ENCODE measurements at regions not wholly inside any gene's neighbourhood (a gene's known extent, or its start where the extent isn't known, plus 50 kb on each side); places are given as distances from the start of the nearest gene placed in this dataset.
"Not testable (repeated sequence)": the region's sequence is repeated elsewhere in the genome, so short reads cannot be mapped to it uniquely, and the experiment has no call there.

DNA sequence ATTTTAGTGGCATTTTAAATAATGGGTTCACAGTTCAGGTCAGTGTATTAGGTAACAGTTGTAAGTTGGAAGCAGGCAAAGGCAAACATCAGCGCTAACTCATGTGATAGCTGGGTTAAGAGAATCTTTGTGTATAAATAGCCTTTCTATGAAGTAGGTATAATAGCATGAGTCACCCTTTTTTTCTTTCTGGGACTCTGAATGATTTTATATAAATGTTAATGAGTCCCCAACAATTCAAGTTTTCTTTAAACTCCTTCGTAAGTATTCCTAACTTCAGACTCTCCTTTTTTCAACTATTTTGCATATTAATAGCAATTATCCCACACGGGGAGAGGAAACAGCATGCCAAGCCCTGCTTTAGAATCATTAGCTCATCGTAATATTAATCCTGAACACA lies 384.3 kb downstream of the PIK3C3 start:
- H3K27me3 Mint-ChIP-seq: no peaks in the 10 kb centered on the region
- no peak overlapping the region for H3K27ac Mint-ChIP-seq
- peaks cover 5% of the 10 kb centered on the region for H3K9me3 Mint-ChIP-seq
- H3K4me1 Mint-ChIP-seq: no peaks in the 10 kb centered on the region
- no peak for DNase-seq (ENCODE audit: low spot score in 2 of 2)
- H3K4me3 Mint-ChIP-seq: no peak overlapping the region
- H3K36me3 Mint-ChIP-seq: peaks cover 2% of the 10 kb centered on the region
- no peak for ATAC-seq (ENCODE audit: low read depth)

DNA sequence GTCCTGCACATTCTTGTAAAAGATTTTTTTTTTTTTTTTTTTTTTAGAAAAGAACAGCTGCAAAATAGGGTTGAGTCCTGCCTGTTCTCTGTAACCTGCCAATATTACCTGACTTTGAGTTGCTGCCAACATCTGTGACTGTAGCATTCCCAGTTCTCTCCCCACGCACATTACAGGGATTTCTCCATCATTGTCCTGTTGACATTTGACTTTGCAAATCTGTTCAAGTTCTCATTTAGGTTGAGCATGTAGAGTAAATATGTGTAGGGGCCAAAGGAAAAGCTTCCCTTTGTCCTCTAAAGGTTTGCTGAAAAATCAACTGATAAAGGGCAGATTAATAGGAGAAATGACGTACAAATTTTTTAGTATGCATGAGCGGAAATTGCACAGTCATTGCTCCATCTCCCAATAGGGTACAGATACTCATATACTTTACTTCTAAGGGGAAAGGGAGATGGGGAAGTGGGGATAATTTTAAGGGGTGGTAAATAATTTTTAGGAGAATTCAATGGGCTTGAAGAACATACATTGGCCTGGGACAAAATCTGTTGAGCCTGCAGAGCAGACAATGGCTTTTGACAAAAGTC lies 385.5 kb downstream of the PIK3C3 start:
- Mint-ChIP-seq H3K36me3 (peaks cover 2% of the 10 kb centered on the region), H3K9me3 (peaks cover 5% of the 10 kb centered on the region), H3K4me1 (no peaks in the 10 kb centered on the region), H3K27me3 (no peaks in the 10 kb centered on the region), H3K27ac (no peak overlapping the region), H3K4me3 (no peak overlapping the region)
- no peak for DNase-seq (ENCODE audit: low spot score in 2 of 2)
- ATAC-seq (ENCODE audit: low read depth): no peak

DNA sequence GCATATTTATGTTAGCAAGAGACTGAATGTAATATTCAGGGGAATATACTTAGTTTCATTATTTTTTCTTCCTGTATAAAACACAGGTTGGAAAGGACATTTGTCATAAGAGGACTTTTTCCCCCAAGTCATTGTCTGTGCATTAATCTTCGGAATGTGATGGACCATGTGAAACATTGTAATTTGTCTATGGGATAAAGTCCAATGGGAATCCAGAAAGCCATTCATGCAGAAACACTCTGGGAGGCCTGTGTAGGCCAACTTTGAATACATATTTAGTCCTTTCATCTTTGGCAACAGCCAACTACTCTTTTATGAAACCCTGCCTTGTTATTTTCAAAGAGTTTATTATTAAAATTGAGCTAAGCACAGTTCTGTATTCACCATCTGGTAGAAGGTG lies 386.4 kb downstream of the PIK3C3 start:
- H3K36me3 Mint-ChIP-seq: peaks cover 2% of the 10 kb centered on the region
- H3K9me3 Mint-ChIP-seq: peaks cover 5% of the 10 kb centered on the region
- no peak overlapping the region for H3K4me3 Mint-ChIP-seq

DNA sequence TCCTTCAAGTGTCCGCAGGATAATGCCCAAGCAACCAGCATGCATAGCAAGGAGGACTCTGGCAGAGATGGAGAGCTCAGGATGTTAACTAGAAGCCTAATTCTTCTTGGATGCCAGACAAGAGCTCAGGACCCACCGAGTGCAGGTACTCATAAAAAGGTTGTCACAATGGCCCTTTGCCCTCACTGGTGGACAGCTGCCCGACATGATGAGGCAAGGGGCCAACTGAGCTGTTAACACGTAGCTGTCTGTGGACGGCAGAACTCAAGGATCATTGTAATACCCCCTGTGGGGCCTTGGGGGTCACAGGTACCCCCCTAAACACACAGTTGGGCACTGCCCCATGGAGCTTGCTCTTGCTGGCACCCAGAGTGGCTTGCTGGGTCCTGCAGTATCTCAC lies 393.7 kb downstream of the PIK3C3 start:
- ATAC-seq (ENCODE audit: low read depth) (no peak), DNase-seq (ENCODE audit: low spot score in 2 of 2) (no peak)
- no peak overlapping the region for H3K27ac Mint-ChIP-seq
- no peak overlapping the region for H3K4me3 Mint-ChIP-seq
- H3K36me3 Mint-ChIP-seq: no peaks in the 10 kb centered on the region
- H3K9me3 Mint-ChIP-seq: no peaks in the 10 kb centered on the region
- no peaks in the 10 kb centered on the region for H3K4me1 Mint-ChIP-seq
- H3K27me3 Mint-ChIP-seq: no peaks in the 10 kb centered on the region

More for the DNA sequence above, 386.4 kb downstream of the PIK3C3 start:
- Mint-ChIP-seq H3K27me3 (no peaks in the 10 kb centered on the region), H3K27ac (no peak overlapping the region), H3K4me1 (no peaks in the 10 kb centered on the region)
- no peak for ATAC-seq (ENCODE audit: low read depth)
- no peak for DNase-seq (ENCODE audit: low spot score in 2 of 2)

DNA sequence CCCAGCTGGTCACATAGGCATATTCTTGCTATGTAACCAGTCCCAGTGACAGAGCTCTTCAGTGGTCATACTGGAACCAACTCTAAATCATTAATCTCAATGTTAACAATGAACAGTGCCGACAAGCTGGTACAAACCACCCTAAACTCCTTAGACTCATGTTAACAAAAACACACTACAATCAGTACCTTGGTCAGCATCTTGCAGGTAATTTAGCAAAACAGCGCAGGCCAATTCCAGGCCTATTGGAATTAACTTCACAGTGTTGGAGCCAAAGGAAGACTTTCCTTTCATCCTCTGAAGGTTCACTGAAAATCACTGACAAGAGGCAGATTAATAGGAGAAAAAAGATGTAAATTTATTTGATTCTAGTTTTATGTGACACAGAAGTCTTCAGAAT lies 396.4 kb downstream of the PIK3C3 start:
- no peaks in the 10 kb centered on the region for H3K36me3 Mint-ChIP-seq
- ATAC-seq (ENCODE audit: low read depth) (no peak), DNase-seq (ENCODE audit: low spot score in 2 of 2) (no peak)
- H3K9me3 Mint-ChIP-seq: no peaks in the 10 kb centered on the region
- H3K27ac Mint-ChIP-seq: no peak overlapping the region
- no peaks in the 10 kb centered on the region for H3K27me3 Mint-ChIP-seq
- no peaks in the 10 kb centered on the region for H3K4me1 Mint-ChIP-seq
- H3K4me3 Mint-ChIP-seq: no peak overlapping the region

DNA sequence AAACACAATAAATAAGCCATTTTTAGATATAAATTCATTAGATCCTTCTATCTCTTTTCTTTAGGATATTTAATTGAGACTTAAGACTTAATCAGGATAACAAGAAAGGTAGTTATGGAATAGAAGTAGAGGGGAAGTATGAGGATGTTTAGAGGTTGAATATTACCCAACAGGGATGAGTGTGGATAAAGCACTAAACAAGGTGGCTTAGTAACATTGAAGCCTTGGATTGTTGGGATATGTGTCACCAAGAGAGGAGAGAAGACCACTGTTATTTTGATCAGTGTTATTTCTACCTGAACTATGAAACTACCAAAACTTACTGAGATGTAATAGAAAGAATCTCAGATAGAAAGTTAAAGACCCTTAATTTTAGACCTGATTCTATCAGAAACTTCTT lies 405.7 kb downstream of the PIK3C3 start:
- no peak overlapping the region for H3K27ac Mint-ChIP-seq
- H3K36me3 Mint-ChIP-seq: no peaks in the 10 kb centered on the region
- ATAC-seq (ENCODE audit: low read depth) (no peak), DNase-seq (ENCODE audit: low spot score in 2 of 2) (no peak)
- no peaks in the 10 kb centered on the region for H3K9me3 Mint-ChIP-seq
- no peaks in the 10 kb centered on the region for H3K27me3 Mint-ChIP-seq
- no peaks in the 10 kb centered on the region for H3K4me1 Mint-ChIP-seq
- no peak overlapping the region for H3K4me3 Mint-ChIP-seq

DNA sequence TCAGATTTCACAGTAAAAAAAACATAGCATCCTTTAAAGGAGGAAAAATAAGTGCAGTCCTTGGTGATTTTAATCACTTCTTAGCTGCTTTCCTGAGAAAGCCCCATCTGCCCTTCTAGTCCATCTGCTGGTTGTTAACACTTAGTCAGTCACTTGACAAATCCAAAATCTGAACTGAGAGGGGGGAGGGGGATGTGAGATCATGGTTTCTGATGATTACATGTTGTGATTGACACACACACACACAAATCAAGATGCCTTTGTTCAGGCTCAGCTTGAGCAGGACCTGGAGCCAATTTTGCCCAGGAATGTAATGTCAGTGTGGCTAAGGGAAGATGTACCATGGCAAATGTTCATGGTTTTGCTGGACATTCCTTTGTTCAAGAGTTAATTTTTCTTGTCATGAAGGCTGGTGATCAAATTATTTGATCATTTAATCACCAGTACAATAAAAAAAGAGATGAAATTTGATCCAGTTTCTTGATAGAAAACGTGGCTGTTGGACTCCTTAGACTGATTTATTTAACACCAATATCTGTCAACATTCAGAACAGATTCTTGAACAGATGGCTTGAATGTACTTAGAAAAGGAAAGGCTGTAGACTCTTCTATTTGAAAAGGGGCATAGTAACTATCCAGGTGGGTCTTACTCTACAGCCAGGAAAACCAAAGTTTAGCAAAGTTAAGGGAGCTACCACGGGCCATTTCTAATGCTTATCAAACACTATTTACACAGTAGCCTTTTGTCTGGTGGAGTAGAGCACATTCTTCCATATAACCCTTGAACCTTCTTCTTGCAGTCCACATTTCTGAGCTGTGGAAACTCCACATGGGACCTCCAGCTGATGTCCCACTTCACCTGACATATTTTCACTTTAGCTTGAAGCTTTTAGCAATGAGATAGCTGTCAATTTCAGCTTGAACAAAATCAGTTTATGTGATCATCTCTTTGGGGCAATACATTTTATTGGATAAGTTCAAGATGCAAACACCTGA lies 408.7 kb downstream of the PIK3C3 start:
- no peaks in the 10 kb centered on the region for H3K9me3 Mint-ChIP-seq
- H3K4me3 Mint-ChIP-seq: no peak overlapping the region
- H3K4me1 Mint-ChIP-seq: no peaks in the 10 kb centered on the region
- DNase-seq (ENCODE audit: low spot score in 2 of 2) (no peak), ATAC-seq (ENCODE audit: low read depth) (no peak)
- no peak overlapping the region for H3K27ac Mint-ChIP-seq
- no peaks in the 10 kb centered on the region for H3K27me3 Mint-ChIP-seq
- no peaks in the 10 kb centered on the region for H3K36me3 Mint-ChIP-seq

DNA sequence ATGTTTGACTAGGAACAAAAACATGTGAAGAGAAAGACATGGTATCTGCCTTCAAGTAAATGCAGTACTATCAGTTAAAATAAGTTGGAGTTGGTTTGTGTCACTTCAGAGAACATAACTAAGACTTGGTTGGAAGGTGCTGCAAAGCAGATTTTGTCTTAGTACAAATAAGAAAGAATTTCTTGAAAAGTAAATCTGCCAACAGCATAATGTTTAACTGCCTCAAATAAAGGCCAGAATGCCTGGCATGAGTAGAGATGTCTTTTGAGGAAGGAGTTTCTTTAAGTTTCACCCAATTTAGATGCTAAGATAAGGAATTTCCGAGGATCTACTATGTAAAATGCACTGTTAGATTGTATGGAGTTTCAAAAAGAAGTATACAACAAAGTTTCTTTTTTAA lies 409.7 kb downstream of the PIK3C3 start:
- Mint-ChIP-seq H3K36me3 (no peaks in the 10 kb centered on the region), H3K4me3 (no peak overlapping the region), H3K27me3 (no peaks in the 10 kb centered on the region), H3K27ac (no peak overlapping the region), H3K4me1 (no peaks in the 10 kb centered on the region), H3K9me3 (no peaks in the 10 kb centered on the region)
- ATAC-seq (ENCODE audit: low read depth): no peak
- DNase-seq (ENCODE audit: low spot score in 2 of 2): no peak

DNA sequence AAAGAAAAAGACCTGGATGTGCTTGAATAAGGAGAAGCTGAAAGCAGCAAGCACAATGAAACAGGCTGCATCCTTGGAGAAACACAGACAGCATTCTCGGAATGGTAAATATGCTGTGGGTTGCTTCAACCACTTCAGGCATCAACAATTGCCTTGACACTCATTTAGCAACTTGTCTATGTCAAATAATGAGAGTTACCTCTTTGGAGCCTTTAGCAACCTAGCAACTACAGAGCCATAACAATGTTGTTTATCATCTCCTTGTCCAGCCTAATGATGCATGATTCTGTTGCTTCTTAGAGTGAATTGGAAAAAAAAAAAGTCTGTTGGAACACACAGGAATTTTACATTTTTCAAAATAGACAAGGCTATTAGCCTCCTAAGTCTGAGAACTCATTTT lies 410.6 kb downstream of the PIK3C3 start:
- no peaks in the 10 kb centered on the region for H3K4me1 Mint-ChIP-seq
- ATAC-seq (ENCODE audit: low read depth): no peak
- no peak overlapping the region for H3K27ac Mint-ChIP-seq
- H3K36me3 Mint-ChIP-seq: no peaks in the 10 kb centered on the region
- DNase-seq (ENCODE audit: low spot score in 2 of 2): no peak
- H3K4me3 Mint-ChIP-seq: no peak overlapping the region
- no peaks in the 10 kb centered on the region for H3K27me3 Mint-ChIP-seq
- H3K9me3 Mint-ChIP-seq: no peaks in the 10 kb centered on the region

DNA sequence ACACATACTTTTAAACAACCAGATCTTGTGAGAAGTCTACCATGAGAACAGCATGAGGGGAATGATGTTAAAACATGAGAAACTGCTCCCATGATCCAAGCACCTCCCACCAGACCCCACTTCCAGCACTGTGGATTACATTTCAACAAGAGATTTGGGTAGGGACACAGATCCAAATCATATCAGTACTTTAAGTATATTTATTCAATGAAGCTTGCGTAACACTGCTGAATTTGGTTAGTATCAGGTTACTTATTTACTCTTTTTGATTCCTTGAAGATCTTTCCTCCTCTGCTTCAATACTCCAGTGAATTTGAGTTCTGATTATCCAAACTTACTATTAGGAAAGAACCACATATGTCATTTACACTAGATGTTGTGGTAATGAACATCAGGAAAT lies 418.6 kb downstream of the PIK3C3 start:
- Mint-ChIP-seq H3K9me3 (no peaks in the 10 kb centered on the region), H3K4me1 (no peaks in the 10 kb centered on the region), H3K36me3 (no peaks in the 10 kb centered on the region), H3K4me3 (no peak overlapping the region), H3K27me3 (no peaks in the 10 kb centered on the region), H3K27ac (no peak overlapping the region)
- DNase-seq (ENCODE audit: low spot score in 2 of 2) (no peak), ATAC-seq (ENCODE audit: low read depth) (no peak)

DNA sequence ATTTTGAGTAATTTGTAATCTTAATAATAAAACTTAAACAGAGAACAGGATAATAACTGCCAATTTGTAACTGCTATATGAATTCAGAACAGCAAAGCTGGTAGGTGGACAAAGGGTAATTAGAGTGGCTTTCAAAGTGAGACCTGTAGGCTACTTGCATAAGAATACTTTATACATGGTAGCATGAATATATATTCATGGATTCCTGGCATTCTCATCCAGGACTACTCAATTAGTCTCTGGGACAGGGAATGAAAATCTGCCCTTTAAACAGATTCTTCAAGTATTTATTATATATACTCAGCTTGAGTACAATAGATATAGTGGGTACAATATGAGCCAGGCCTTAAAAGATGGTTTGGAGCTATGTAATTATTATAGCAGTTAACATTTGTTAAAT lies 419.9 kb downstream of the PIK3C3 start:
- H3K4me1 Mint-ChIP-seq: no peaks in the 10 kb centered on the region
- no peak overlapping the region for H3K27ac Mint-ChIP-seq
- ATAC-seq (ENCODE audit: low read depth) (no peak), DNase-seq (ENCODE audit: low spot score in 2 of 2) (no peak)
- H3K27me3 Mint-ChIP-seq: no peaks in the 10 kb centered on the region
- H3K36me3 Mint-ChIP-seq: no peaks in the 10 kb centered on the region
- no peak overlapping the region for H3K4me3 Mint-ChIP-seq
- H3K9me3 Mint-ChIP-seq: peaks cover 1% of the 10 kb centered on the region

DNA sequence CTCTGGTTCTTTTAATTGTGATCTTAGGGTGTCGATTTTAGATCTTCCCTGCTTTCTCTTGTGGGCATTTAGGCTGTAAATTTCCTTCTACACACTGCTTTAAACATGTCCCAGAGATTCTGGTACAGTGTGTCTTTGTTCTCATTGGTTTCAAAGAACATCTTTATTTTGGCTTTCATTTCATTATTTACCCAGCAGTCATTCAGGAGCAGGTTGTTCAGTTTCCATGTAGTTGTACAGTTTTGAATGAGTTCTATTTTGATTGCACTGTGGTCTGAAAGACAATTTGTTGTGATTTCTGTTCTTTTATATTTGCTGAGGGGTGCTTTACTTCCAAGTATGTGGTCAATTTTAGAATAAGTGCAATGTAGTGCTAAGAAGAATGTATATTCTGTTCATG lies 423.8 kb downstream of the PIK3C3 start:
- not testable (repeated sequence) for H3K4me3 Mint-ChIP-seq; H3K9me3 Mint-ChIP-seq; DNase-seq (ENCODE audit: low spot score in 2 of 2); H3K4me1 Mint-ChIP-seq; H3K27ac Mint-ChIP-seq; ATAC-seq (ENCODE audit: low read depth); H3K36me3 Mint-ChIP-seq; H3K27me3 Mint-ChIP-seq

DNA sequence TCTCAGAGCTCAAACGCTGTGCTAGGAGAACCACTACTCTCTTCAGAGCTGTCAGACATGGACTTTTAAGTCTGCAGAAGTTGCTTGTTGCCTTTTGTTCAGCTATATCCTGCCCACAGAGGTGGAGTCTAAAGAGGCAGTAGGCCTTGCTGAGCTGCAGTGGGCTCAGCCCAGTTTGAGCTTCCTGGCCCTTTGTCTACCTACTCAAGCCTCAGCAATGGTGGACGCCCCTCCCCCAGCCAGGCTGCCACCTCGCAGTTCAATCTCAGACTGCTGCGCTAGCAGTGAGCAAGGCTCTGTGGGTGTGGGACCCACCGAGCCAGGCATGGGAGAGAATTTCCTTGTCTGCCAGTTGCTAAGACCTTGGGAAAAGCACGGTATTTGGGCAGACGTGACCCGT lies 426.2 kb downstream of the PIK3C3 start:
- not testable (repeated sequence) for DNase-seq (ENCODE audit: low spot score in 2 of 2); H3K4me3 Mint-ChIP-seq; H3K9me3 Mint-ChIP-seq

DNA sequence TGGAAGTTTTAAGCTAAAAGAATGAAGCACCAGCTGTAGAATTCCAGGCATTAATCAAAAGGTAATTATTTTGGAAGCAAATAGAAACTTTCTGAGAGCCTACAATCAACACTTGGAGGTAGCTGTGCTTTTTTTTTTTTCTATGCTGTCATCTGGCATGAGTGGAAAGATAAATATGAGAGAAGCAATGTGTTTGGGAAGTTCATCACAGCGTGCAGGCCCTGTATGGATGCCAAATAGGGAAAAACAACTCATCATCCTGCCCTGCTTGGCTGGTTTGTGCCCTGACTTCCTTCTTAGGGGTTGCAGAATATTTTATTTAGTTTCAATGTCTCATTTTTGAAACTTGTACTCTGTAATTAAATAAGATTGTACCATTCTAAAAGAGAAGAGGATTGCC lies 437.4 kb downstream of the PIK3C3 start:
- no peak for DNase-seq (ENCODE audit: low spot score in 2 of 2)
- H3K27me3 Mint-ChIP-seq: peaks cover 1% of the 10 kb centered on the region
- H3K9me3 Mint-ChIP-seq: peaks cover 2% of the 10 kb centered on the region
- no peaks in the 10 kb centered on the region for H3K4me1 Mint-ChIP-seq
- no peak overlapping the region for H3K27ac Mint-ChIP-seq
- no peaks in the 10 kb centered on the region for H3K36me3 Mint-ChIP-seq
- no peak for ATAC-seq (ENCODE audit: low read depth)
- H3K4me3 Mint-ChIP-seq: no peak overlapping the region

More for the DNA sequence above, 426.2 kb downstream of the PIK3C3 start:
- H3K36me3 Mint-ChIP-seq; H3K27ac Mint-ChIP-seq; H3K4me1 Mint-ChIP-seq; ATAC-seq (ENCODE audit: low read depth); H3K27me3 Mint-ChIP-seq: not testable (repeated sequence)

DNA sequence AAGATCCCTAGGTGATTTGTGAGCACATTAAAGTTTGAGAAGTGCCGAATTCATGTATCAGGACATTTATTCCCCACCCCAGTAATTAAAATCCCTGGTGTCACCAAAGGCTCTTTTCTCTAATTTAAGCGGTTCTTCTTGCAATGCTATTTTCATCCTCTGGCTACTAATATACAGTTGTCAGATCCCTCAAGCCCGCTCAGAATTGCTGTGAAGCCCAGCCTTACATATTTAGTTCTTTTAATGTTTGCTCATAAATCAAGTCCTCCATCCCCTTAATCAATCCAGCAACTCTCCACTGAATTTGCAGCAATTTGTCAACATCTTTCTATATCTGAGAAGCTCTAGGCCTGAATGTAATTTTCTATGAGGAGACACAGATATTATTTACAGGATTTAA lies 437.9 kb downstream of the PIK3C3 start:
- Mint-ChIP-seq H3K27ac (no peak overlapping the region), H3K36me3 (no peaks in the 10 kb centered on the region), H3K27me3 (peaks cover 1% of the 10 kb centered on the region), H3K4me1 (no peaks in the 10 kb centered on the region), H3K9me3 (peaks cover 2% of the 10 kb centered on the region), H3K4me3 (no peak overlapping the region)
- ATAC-seq (ENCODE audit: low read depth): no peak
- DNase-seq (ENCODE audit: low spot score in 2 of 2): no peak

All from memory B cell (primary cell).